HG03520 (cell line): ENCODE measurements at regions not wholly inside any gene's neighbourhood (a gene's known extent, or its start where the extent isn't known, plus 50 kb on each side); places are given as distances from the start of the nearest gene placed in this dataset.

Source experiments
- ATAC-seq: cut with Tn5 transposase; IDR thresholded peaks from one replicate; pipeline ENCODE4 v1.9.1; 2021; ENCODE audit warnings: mild to moderate bottlenecking, moderate library complexity; ENCODE audit not compliant: unreplicated experiment

DNA sequence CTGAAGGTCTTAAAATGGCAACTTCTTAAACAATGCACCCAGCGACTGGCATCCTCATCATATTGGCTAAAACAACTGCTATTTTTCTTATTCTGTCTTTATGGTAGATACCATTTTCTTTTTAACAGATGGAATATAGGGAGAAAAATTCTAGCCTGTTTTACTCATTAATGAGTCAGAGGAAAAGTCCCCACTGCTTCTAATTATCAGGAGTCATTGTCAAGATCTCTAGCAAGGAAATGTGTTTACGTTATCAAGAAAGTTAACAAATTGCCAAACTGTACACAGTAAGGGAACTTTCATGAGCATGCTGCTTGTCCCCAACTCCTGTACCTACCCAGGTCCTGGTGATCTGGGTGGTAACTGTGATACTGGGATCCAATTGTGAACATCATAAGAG lies 117.7 kb upstream of the KIAA1217 start:
- no peak for ATAC-seq

DNA sequence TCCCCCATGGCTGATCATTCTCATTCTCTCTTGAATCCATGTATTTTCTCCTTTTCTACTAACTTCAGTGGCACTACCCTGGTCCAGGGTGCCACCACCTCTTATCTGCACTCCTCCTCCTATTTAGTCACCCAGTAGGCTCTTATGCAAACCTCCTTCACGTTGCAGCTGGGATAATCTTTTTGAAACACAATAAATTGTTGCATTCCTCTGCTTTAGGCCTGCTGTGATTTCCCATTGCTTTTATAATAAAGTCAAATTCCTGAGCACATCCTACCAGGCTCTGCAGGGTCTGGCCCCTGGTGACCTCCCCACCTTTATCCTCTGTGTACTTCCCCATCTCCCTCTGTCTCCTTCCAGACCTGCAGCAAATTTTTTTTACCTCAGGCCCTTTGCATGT lies 112.7 kb upstream of the KIAA1217 start:
- ATAC-seq: no peak

DNA sequence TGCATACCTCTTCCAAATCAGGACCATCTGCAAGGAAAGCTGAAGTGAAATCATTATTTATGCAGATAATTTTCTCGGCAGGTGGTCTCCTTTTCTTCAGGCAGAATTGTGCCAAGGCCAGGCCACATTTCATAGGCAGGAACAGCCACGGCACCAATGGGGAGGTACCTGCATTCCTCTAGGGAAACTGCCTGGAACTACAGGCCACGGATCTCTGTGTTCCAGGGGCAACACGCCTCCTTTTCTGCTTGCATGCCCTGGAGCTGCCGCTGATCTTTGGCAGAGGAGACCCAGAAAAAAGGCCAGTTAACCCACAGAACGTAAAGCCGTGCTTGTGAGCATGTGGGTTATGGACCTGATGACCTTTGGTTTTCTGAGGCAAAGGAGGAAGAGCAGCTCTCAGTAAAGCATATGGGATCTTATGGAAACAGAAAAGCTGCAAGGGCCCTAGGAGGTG lies 111.2 kb upstream of the KIAA1217 start:
- ATAC-seq: no peak

DNA sequence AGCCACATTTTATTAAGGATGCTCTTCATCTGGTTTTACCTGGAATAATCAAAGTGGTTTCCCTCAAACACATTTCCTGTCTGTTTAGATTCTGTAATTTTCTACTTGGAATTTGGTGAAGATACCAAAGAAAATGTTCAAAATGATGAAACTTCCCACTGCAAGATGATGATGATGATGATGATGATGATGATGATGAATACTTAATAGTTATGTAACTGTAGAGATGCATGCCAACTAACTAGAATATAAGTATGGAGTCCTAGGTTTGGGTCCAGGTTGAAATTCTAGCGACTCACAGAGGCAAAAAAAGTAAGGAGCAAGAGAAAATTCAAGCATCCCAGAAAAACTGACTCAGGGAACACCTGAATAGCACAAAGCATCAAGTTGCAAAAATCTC lies 104.0 kb upstream of the KIAA1217 start:
- ATAC-seq: no peak

DNA sequence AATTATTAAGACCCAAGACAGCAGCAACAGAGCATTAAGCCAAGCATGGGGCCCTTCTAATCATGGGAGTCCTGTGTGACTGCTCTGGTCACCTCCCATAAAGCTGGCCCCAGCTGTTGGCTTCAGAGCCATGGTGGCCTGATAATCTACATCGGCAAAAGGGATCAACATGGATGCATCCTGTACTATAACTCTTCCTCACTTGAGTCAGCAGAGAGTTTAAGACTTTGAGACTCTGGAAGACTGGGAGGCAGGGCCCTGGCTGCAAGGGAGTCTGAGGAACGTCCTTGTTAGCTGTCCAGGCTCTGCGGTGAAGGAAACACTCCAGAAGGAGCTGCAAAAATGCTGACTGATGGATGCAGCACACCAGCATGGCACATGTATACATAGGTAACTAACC lies 95.0 kb upstream of the KIAA1217 start:
- ATAC-seq: no peak

- ATAC-seq: no peak
Observed at GRCh38 chr10:24114556-24114955, 94.4 kb upstream of the KIAA1217 start.

DNA sequence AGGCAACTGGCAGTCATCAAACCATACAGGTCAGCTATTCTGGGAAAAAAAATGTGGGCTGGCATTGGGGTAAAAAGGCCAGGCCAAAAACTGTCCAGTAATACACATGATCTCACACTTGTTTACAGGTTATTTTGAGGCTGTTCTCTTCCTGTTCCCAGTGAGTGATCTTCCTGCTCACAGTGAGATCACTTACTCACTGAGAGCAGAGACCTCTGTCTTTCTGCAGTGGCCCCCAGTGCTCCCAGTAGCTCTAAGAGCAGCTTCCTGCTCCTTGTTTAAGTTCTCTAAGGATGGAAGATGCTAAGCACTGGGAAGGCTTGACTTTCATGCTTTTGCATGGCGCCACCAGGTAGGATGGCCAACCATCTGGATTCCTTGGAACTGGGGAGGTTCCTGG lies 93.5 kb upstream of the KIAA1217 start:
- no peak for ATAC-seq

DNA sequence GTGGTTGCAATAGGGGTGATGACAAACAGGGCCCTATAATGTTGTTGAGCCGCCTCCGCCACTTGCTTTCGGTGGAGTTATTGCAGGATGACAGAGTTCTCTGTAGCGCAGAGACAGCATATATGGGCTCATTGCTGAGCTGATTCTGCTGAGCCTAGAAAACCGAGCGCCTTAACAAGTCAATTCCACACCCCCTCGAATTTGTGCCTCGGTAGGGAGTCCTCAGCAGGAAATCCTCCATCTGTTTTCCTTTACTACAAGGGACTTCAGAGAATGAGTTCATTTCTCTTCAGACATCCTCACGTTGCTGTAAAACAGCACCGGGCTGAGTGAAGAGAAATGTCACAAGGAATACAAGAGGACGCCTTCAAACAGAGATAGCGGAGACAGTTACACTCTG lies 90.7 kb upstream of the KIAA1217 start:
- ATAC-seq: no peak

GRCh38 chr10:24119896-24120295 lies 89.0 kb upstream of the KIAA1217 start:
- ATAC-seq: no peak

DNA sequence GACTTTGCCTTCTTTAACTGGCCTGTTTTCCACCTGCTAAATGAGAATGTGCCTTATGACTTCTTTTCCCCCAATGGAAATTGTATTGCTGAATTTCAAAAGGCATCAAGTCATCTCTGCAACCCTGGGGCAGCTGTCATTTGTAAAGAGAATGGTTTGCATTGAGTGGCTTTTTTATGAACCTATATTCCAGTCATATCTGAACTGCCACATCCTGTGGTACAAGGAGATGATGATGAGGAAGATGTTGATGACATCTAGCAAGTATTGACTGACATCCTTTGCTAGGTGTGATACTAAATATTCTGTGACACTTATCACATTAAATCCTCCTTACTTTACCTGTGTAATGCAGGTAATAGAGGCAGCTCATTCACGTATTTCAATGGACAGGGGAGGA lies 88.3 kb upstream of the KIAA1217 start:
- no peak for ATAC-seq

DNA sequence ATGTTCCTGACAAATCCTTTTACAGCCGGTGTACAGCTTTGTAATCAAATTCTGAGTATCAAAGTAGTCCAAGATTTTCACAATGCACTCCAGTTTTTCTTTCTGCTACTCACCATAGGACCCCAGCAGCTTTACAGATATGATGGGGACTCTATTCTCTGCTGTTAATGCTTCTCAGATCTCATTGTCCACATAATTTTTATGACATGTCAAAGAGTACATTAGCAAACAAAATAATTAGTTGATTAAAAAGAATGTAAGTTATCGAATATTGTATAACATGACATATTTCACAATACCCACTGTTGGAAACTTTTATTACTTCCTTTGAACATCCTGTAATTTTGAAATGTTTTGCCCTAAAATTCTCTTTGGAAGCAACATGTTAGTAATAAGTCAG lies 81.4 kb upstream of the KIAA1217 start:
- no peak for ATAC-seq

DNA sequence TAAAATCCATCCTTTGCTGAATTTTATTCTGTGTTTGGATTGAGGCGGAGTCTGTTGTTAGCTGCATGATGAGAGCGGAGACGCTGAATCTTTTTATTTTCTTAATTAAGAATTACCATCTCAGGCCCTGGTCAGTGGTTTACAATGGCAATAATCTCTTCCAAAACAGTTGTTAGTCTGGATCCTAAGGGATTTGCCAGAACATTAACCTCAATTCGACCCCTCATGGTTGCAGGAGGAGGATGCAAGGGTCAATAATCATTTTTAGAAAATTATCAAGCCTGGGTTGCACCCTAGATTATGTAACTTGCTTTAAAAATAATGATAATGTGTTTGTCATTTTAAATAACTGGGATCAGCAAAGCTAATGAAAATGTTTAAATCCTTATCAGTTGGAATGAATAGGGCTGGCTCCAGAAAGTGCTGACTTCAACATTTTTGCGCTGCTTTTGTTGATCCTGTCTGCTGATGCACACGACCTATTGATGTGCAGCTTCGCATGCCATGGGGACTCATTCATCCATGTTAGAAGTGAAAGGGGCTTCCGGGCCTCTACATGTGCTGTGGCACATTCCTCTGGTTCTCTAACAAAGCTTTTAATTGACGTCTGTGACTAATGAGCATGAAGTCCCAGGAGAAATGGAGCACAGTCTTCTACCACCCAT lies 80.7 kb upstream of the KIAA1217 start:
- ATAC-seq: no peak

DNA sequence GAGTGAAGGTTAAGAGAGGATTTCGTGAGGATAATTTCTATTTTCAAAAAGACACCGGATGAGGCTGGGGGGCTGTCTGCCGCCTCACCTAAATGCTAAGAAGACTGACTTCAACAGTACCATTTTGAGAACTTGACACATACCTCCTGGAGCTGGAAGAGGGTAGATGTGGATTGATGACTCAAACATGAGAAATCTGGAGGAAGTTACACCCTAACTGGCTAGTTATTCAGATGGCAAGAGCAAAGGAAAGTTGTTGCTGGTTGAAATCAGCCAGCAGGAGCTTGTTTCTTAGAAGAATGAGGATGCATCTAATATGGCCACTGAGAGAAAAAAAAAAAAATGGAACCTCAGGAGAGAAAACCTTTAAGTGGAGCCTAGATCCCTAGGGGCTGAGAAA lies 76.2 kb upstream of the KIAA1217 start:
- ATAC-seq: no peak

DNA sequence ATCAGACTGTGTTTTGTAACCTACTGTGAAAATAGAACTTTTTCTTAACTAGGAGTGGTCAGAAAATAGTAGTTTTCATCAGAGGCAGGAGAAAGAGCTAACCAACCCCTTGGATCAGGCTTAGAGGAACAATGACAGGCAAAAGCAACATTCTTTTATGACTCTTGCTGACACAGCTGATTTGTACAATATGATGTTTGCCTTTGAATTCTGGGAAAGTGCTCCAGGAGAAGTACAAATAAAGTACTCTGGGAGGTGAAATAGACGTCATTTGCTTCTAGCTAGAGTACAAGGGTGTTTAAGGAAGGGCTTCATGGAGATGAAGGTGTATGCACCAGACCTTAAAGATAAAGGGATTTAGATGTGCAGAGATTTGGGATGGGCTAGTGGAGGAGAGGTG lies 75.1 kb upstream of the KIAA1217 start:
- ATAC-seq: no peak

DNA sequence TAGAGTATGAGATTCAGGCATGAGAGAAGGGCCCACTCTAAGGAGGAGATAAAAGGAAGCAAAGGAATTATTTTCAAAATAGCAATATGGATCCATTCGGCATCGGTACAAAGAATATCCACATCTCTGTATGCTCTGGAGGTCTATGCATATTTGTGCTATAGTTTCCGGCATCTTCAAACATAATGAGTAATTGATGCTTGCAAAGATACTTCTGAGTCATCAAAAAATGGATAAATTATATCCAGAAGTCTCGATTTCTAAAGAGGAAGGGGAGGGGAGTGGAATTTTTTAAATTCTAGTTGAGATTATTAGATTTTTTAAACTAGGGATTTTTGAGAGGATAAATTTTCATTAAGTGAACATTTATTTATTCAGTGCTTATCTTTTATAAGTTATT lies 72.9 kb upstream of the KIAA1217 start:
- ATAC-seq: no peak

DNA sequence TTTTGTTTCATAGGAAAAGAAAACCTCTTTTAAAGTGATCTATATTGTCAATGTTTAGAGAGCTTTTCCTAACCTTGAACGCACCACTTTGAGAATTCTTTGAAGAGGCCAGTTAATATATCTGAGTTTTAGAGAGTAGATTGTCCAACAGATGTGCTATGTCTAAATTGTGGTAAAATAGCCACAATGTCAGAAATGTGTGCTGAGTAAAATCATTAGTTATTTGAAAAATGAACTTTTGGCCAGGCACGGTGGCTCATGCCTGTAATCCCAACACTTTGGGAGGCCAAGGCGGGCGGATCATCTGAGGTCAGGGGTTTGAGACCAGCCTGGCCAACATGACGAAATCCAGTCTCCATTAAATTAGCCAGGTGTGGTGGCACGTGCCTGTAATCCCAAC lies 61.6 kb upstream of the KIAA1217 start:
- ATAC-seq: no peak

DNA sequence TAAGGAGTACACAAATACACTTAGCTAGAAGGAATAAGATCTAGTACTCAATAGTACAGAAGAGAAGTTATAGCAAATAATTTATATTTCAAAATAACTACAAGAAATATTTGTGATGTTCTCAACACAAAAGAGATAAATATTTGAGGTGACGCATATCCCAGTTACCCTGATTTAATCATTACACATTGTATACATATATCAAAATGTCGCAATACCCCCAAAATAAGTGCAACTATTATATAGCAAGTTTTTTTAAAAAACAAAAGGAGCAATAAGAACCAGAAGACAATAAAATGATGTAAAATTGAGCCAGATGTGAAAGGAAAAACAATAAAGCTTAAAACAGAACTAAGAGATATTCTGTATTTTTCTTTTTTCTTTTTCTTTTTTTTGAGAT lies 59.3 kb upstream of the KIAA1217 start:
- ATAC-seq: no peak

DNA sequence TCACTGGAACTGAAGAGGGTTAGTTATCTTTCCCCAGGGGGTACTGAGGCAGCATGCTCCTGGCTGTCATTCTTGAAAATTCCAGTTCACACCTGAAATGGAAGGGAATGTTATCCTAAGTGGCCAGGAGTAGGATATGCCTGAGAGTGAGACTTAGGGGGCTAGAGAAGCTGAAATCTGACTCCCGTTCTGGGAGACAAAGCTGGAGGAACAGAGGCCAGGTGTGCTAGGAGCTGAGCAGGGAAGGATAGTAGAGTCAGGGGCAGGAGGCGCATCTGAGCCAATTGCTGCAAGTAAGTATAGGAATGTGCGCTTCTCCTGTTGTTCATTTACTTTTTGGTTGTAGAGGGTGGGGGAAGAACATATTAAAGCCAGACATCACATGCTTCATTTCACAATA lies 58.1 kb upstream of the KIAA1217 start:
- no peak for ATAC-seq

GRCh38 chr10:24152270-24152669 lies 56.7 kb upstream of the KIAA1217 start:
- ATAC-seq: no peak

GRCh38 chr10:24153031-24153430 lies 55.9 kb upstream of the KIAA1217 start:
- no peak for ATAC-seq

DNA sequence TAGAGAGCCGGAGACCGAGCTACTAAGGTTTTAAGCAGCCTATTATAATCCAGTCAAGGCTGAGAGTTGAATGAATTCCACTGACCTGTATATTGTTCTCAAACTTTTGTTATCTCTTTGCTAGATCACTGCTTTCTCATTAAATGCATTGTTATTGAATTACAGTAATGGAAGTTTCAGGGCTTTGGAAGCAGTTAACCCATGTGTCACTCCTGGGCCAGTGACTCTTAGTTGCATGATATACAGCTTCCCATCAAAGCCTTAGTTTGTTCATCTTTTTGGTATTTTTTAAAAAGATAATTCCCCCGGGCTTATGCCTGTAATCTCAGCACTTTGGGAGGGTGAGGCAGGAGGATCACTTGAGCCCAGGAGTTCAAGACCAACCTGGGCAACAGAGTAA lies 55.4 kb upstream of the KIAA1217 start:
- no peak for ATAC-seq

GRCh38 chr10:24156686-24157085 lies 52.3 kb upstream of the KIAA1217 start:
- no peak for ATAC-seq

- ATAC-seq: no peak
Observed at GRCh38 chr10:24157567-24157966, 51.4 kb upstream of the KIAA1217 start.
